Activated B cell treated with CpG ODN at 0.5 μM for 24 hours (primary cell): ENCODE measurements at regions not wholly inside any gene's neighbourhood (a gene's known extent, or its start where the extent isn't known, plus 50 kb on each side); places are given as distances from the start of the nearest gene placed in this dataset.

ENCODE experiments used
- ATAC-seq: fragments of 200-7000 bp; cut with Tn5 transposase; one replicate; pipeline ENCODE4 v1.10.0; 2021; ENCODE audit warnings: low read depth, mild to moderate bottlenecking, moderate library complexity
- CTCF ChIA-PET: fragments of 350-600 bp; sonication (Branson Sonifier 250); formaldehyde crosslinking; loops from one replicate; lab custom pipeline; 2021; ENCODE audit warnings: antibody characterized with exemption; lab: Charles Lee
- POLR2A ChIA-PET: fragments of 350-600 bp; sonication (Branson Sonifier 250); formaldehyde crosslinking; loops from one replicate; lab custom pipeline; 2021; ENCODE audit warnings: antibody characterized with exemption; lab: Charles Lee
- DNase-seq: peaks from one replicate; pipeline ENCODE4 v3.0.0; 2022
- H3K27ac Mint-ChIP-seq: one replicate; pipeline ENCODE4 v1.8.0; 2020; ENCODE audit warnings: mixed read lengths
- H3K27me3 Mint-ChIP-seq: one replicate; pipeline ENCODE4 v1.8.0; 2021; ENCODE audit warnings: mixed read lengths
- H3K36me3 Mint-ChIP-seq: one replicate; pipeline ENCODE4 v1.8.0; 2021; ENCODE audit warnings: low read depth, mixed read lengths
- H3K4me1 Mint-ChIP-seq: one replicate; pipeline ENCODE4 v1.8.0; 2021; ENCODE audit warnings: mixed read lengths
- H3K4me3 Mint-ChIP-seq: one replicate; pipeline ENCODE4 v1.8.0; 2020; ENCODE audit warnings: mild to moderate bottlenecking, mixed read lengths
- H3K9me3 Mint-ChIP-seq: one replicate; pipeline ENCODE4 v1.8.0; 2020; ENCODE audit warnings: mixed read lengths
- intact Hi-C: fragments of 100-400 bp; cut with micrococcal nuclease; formaldehyde crosslinking; loops from one replicate; pipeline ENCODE4 v1.15.1; 2024
- TF ChIP-seq, protein P1 (sequence below): fragments of 200-600 bp; IDR thresholded peaks from one replicate; pipeline ENCODE4 v1.8.0; 2022; ENCODE audit warnings: antibody characterized with exemption, mild to moderate bottlenecking

GRCh38 chr3:124381575-124382333 lies 348.5 kb upstream of the UMPS start:
- no peak for DNase-seq
- POLR2A ChIA-PET: no interaction called here
- CTCF ChIA-PET: no interaction called here
- intact Hi-C loops: no loop called here
- Mint-ChIP-seq H3K9me3 (peaks cover 10% of the 10 kb centered on the region), H3K27ac (no peak overlapping the region), H3K36me3 (no peaks in the 10 kb centered on the region), H3K27me3 (peaks cover 25% of the 10 kb centered on the region), H3K4me1 (no peaks in the 10 kb centered on the region), H3K4me3 (no peak overlapping the region)
- no peak for ATAC-seq
- TF ChIP-seq, protein P1, sequence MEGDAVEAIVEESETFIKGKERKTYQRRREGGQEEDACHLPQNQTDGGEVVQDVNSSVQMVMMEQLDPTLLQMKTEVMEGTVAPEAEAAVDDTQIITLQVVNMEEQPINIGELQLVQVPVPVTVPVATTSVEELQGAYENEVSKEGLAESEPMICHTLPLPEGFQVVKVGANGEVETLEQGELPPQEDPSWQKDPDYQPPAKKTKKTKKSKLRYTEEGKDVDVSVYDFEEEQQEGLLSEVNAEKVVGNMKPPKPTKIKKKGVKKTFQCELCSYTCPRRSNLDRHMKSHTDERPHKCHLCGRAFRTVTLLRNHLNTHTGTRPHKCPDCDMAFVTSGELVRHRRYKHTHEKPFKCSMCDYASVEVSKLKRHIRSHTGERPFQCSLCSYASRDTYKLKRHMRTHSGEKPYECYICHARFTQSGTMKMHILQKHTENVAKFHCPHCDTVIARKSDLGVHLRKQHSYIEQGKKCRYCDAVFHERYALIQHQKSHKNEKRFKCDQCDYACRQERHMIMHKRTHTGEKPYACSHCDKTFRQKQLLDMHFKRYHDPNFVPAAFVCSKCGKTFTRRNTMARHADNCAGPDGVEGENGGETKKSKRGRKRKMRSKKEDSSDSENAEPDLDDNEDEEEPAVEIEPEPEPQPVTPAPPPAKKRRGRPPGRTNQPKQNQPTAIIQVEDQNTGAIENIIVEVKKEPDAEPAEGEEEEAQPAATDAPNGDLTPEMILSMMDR: no peak

- CTCF ChIA-PET: no interaction called here
- Mint-ChIP-seq H3K4me3 (no peak overlapping the region), H3K27me3 (peaks cover 24% of the 10 kb centered on the region), H3K9me3 (peaks cover 6% of the 10 kb centered on the region), H3K4me1 (no peaks in the 10 kb centered on the region), H3K36me3 (no peaks in the 10 kb centered on the region), H3K27ac (no peak overlapping the region)
- TF ChIP-seq, protein P1: no peak
- DNase-seq: no peak
- POLR2A ChIA-PET: no interaction called here
- intact Hi-C loops: no loop called here
- ATAC-seq: no peak
Measured at GRCh38 chr3:124383051-124383450, 347.2 kb upstream of the UMPS start.

GRCh38 chr3:124383846-124384466 lies 346.3 kb upstream of the UMPS start:
- Mint-ChIP-seq H3K9me3 (no peaks in the 10 kb centered on the region), H3K27me3 (peaks cover 29% of the 10 kb centered on the region), H3K36me3 (no peaks in the 10 kb centered on the region), H3K4me1 (no peaks in the 10 kb centered on the region), H3K27ac (no peak overlapping the region), H3K4me3 (no peak overlapping the region)
- ChIA-PET POLR2A (no interaction called here), CTCF (no interaction called here)
- DNase-seq (no peak), ATAC-seq (no peak)
- intact Hi-C loops: no loop called here
- TF ChIP-seq, protein P1: no peak

GRCh38 chr3:124384527-124384926 lies 345.7 kb upstream of the UMPS start:
- Mint-ChIP-seq H3K36me3 (no peaks in the 10 kb centered on the region), H3K9me3 (no peaks in the 10 kb centered on the region), H3K27me3 (peaks cover 33% of the 10 kb centered on the region), H3K4me3 (no peak overlapping the region), H3K27ac (no peak overlapping the region), H3K4me1 (no peaks in the 10 kb centered on the region)
- TF ChIP-seq, protein P1: no peak
- POLR2A ChIA-PET: no interaction called here
- CTCF ChIA-PET: no interaction called here
- DNase-seq: no peak
- intact Hi-C loops: no loop called here
- no peak for ATAC-seq

DNA sequence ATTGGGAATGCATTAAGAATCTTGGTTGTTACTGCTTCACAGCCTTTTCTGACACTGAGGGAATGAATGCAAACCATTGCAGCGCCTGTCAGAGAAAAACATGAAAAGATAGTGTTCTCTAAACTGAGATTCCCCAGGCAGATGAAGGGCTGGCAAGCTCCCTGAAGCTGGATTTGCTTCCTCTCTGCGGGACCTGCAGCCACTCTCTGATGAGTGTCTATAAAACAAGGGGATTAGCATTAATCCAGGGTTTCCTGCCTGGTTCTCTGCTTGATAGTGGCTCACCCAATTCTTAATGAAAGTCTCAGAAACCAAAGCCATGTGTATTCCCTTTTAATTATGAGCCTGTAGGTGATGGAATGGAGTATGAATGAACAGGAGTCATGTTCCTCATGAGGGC lies 344.3 kb upstream of the UMPS start:
- H3K36me3 Mint-ChIP-seq: no peaks in the 10 kb centered on the region
- H3K27ac Mint-ChIP-seq: no peak overlapping the region
- DNase-seq: no peak
- TF ChIP-seq, protein P1: no peak
- H3K4me3 Mint-ChIP-seq: no peak overlapping the region
- no peaks in the 10 kb centered on the region for H3K4me1 Mint-ChIP-seq
- peaks cover 32% of the 10 kb centered on the region for H3K27me3 Mint-ChIP-seq
- H3K9me3 Mint-ChIP-seq: no peaks in the 10 kb centered on the region
- ATAC-seq: no peak
- POLR2A ChIA-PET: no interaction called here
- CTCF ChIA-PET: no interaction called here
- intact Hi-C loops: no loop called here
